ENCODE measurements at regions not wholly inside any gene's neighbourhood (a gene's known extent, or its start where the extent isn't known, plus 50 kb on each side); places are given as distances from the start of the nearest gene placed in this dataset.

DNA sequence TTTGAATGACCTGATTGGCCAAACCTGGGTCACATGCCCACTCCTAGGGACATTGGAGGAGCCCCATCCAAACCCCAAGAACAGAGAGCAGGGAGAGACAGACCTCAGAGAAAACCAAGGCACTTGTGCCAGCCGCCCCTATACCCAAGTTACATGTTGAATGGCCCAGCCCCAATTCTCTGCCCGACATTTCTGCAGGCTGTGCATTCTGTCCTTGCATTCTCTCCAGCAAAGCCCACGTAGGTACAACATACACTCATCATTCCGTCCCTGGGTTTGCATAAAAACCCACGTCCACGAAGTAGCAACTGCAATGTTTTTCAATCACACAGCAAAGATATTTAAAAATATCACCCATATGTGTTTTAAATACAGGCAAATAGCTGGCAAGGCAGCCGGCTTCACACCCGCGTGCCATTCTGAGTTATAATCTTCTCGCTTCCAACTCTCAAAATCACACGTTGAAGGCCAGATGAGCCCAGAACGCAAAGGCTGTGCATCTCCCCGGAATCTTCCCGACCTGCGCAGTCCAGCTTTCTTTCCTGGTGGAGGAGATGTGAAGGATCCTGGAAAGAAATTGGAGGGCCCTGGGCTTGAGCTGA is 91.7 kb upstream of the MYL2 start:
- TF ChIP-seq, protein P1, sequence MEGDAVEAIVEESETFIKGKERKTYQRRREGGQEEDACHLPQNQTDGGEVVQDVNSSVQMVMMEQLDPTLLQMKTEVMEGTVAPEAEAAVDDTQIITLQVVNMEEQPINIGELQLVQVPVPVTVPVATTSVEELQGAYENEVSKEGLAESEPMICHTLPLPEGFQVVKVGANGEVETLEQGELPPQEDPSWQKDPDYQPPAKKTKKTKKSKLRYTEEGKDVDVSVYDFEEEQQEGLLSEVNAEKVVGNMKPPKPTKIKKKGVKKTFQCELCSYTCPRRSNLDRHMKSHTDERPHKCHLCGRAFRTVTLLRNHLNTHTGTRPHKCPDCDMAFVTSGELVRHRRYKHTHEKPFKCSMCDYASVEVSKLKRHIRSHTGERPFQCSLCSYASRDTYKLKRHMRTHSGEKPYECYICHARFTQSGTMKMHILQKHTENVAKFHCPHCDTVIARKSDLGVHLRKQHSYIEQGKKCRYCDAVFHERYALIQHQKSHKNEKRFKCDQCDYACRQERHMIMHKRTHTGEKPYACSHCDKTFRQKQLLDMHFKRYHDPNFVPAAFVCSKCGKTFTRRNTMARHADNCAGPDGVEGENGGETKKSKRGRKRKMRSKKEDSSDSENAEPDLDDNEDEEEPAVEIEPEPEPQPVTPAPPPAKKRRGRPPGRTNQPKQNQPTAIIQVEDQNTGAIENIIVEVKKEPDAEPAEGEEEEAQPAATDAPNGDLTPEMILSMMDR (conservative IDR thresholded peaks at IDR 0.05) = no peak
- no peak for TF ChIP-seq ZFX (IDR thresholded peaks at IDR 0.05)
